GM12878 (cell line): ENCODE measurements at regions not wholly inside any gene's neighbourhood (a gene's known extent, or its start where the extent isn't known, plus 50 kb on each side); places are given as distances from the start of the nearest gene placed in this dataset.

Source experiments
- ATAC-seq: fragments of 200-7000 bp; cut with Tn5 transposase; 3 replicates; pipeline ENCODE4 v1.9.1; 2020; ENCODE audit warnings: mild to moderate bottlenecking, moderate library complexity
- BruUV-seq: library from RNA; stranded (reverse); fragments of 400-500 nt; replicated peaks from 2 replicates; lab custom pipeline; 2021; lab: Mats Ljungman, UMichigan
- CTCF ChIA-PET: fragments of 300-600 bp; sonication (Branson Sonifier 250); formaldehyde crosslinking; extraction: SDS; loops from one replicate; lab custom pipeline; 2021; ENCODE audit warnings: inconsistent platforms; lab: Yijun Ruan, JAX
- POLR2A ChIA-PET: fragments of 350-600 bp; formaldehyde crosslinking; extraction: SDS; loops from one replicate; lab custom pipeline; 2021; ENCODE audit warnings: inconsistent platforms; lab: Charles Lee
- RAD21 ChIA-PET: fragments of 300-600 bp; sonication (Branson Sonifier 250); formaldehyde crosslinking; loops from one replicate; lab custom pipeline; 2023; ENCODE audit warnings: antibody characterized with exemption; ENCODE audit not compliant: unreplicated experiment; lab: Charles Lee
- SMC1A ChIA-PET: fragments of 300-600 bp; sonication (Branson Sonifier 250); formaldehyde crosslinking; loops from one replicate; lab custom pipeline; 2023; ENCODE audit not compliant: unreplicated experiment, uncharacterized antibody; lab: Charles Lee
- DNase-seq: peaks from one replicate; pipeline ENCODE4 v3.0.0-alpha.2; 2011; ENCODE audit warnings: low read depth, low spot score
- FAIRE-seq: peaks from 3 replicates; lab custom pipeline; 2011; peaks lifted over from hg19 to GRCh38; lab: Jason Lieb, UNC
- H2AFZ ChIP-seq: 2 replicates; pipeline ENCODE4 v1.6.0; 2011; ENCODE audit warnings: low read depth, low read length, control low read depth; ENCODE audit not compliant: control insufficient read depth
- H3K27ac ChIP-seq: 2 replicates; pipeline ENCODE4 v1.5.1; 2011; ENCODE audit warnings: control low read depth; ENCODE audit not compliant: control insufficient read depth, insufficient read depth
- H3K27me3 ChIP-seq, 2 experiments: replicated peaks in 1 of 2; 2 replicates each; pipeline versions ENCODE4 v1.6.0 to v1.6.1; 2011; ENCODE audit warnings: low read length in 1 of 2; ENCODE audit not compliant: control insufficient read depth in 2 of 2, insufficient read depth in 2 of 2
- H3K36me3 ChIP-seq, 2 experiments: 2 replicates each; pipeline ENCODE4 v1.5.1; 2011; ENCODE audit warnings: low read length in 1 of 2; ENCODE audit not compliant: control insufficient read depth in 2 of 2, insufficient read depth in 2 of 2
- H3K4me1 ChIP-seq: 2 replicates; pipeline ENCODE4 v1.6.1; 2011; ENCODE audit warnings: mild to moderate bottlenecking, low read length, moderate library complexity, mixed read lengths; ENCODE audit not compliant: control insufficient read depth, insufficient read depth
- H3K4me2 ChIP-seq: 2 replicates; pipeline ENCODE4 v1.6.0; 2011; ENCODE audit warnings: control low read depth; ENCODE audit not compliant: control insufficient read depth, insufficient read depth
- H3K4me3 ChIP-seq: fragments of 200-600 bp; sonication (generic); 2 replicates; pipeline ENCODE4 v1.5.1; 2016
- H3K79me2 ChIP-seq: 2 replicates; pipeline ENCODE4 v1.6.0; 2011; ENCODE audit warnings: low read length; ENCODE audit not compliant: control insufficient read depth, insufficient read depth
- H3K9ac ChIP-seq: 2 replicates; pipeline ENCODE4 v1.8.0; 2011; ENCODE audit warnings: low read length, control low read depth, mixed read lengths; ENCODE audit not compliant: control insufficient read depth, insufficient read depth
- H3K9me3 ChIP-seq: replicated peaks from 3 replicates; pipeline ENCODE4 v1.5.1; 2011; ENCODE audit warnings: mild to moderate bottlenecking, low read length; ENCODE audit not compliant: control insufficient read depth, insufficient read depth
- H4K20me1 ChIP-seq: 2 replicates; pipeline ENCODE4 v1.6.0; 2011; ENCODE audit not compliant: control insufficient read depth, insufficient read depth
- HDAC6 ChIP-seq: fragments of 200-600 bp; sonication (generic); IDR thresholded peaks from one replicate; pipeline ENCODE4 v1.8.0; 2017; ENCODE audit warnings: antibody characterized with exemption; ENCODE audit not compliant: unreplicated experiment
- MYB ChIP-seq: fragments of 150-350 bp; IDR thresholded peaks from 2 replicates; pipeline ENCODE4 v1.6.1; 2014; ENCODE audit warnings: mild to moderate bottlenecking, low read depth, low read length, borderline replicate concordance
- SREBF1 ChIP-seq: IDR thresholded peaks from 2 replicates; pipeline ENCODE4 v1.6.1; 2012; ENCODE audit warnings: mild to moderate bottlenecking, low read length
- SUPT20H ChIP-seq: IDR thresholded peaks from 2 replicates; pipeline ENCODE4 v1.6.1; 2011; ENCODE audit warnings: low read depth, mild to moderate bottlenecking, low read length, moderate library complexity, borderline replicate concordance; ENCODE audit not compliant: control insufficient read depth
- ZSCAN29 ChIP-seq: fragments of 450-650 bp; IDR thresholded peaks from 2 replicates; pipeline ENCODE4 v1.6.1; 2017; ENCODE audit warnings: mild to moderate bottlenecking, moderate library complexity
- WGBS: methylation state at CpG from one replicate; pipeline ENCODE4 v1.1.6; 2016; ENCODE audit warnings: low lambda C conversion rate; ENCODE audit not compliant: insufficient replicate concordance, insufficient coverage; ENCODE audit errors: missing lambda C conversion rate; 5-methylcytosine and 5-hydroxymethylcytosine counted together
- in situ Hi-C: fragments of 300-500 bp; cut with MboI; formaldehyde crosslinking; loops from 9 replicates; pipeline ENCODE4 v1.14.3; 2018; ENCODE audit warnings: mixed read lengths
- intact Hi-C: fragments of 100-400 bp; cut with micrococcal nuclease; formaldehyde crosslinking; loops from one replicate; pipeline ENCODE4 v1.14.2; 2022; ENCODE audit not compliant: unreplicated experiment
- TF ChIP-seq, protein P1 (sequence below): IDR thresholded peaks from 2 replicates; pipeline ENCODE4 v1.6.1; 2012; ENCODE audit warnings: improper control_type of control experiment, low read depth, low read length; ENCODE audit not compliant: insufficient replicate concordance
- TF ChIP-seq, protein P2 (sequence below): fragments of 450-650 bp; IDR thresholded peaks from 2 replicates; pipeline ENCODE4 v1.6.1; 2017; ENCODE audit warnings: mild to moderate bottlenecking

DNA sequence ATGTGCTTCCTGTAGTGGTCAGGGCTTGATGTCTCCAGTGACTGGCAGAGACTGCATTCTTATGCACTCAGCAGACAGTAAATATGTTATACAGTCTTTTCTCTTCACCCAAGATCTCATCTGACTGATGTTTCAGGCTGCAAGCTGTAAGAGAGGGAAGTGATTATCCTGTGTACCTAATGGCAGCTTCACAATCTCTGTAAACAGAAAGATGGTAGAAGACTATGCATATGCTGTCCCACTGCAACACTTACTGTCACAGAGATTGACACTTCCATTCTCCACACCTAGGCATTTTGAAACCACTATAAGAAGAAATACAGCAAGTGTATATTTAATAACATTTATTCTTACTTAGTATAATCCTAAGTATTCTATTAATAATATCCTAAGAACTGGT lies 97.6 kb upstream of the ANXA1 start (continued):
- TF ChIP-seq SREBF1 = no peak

DNA sequence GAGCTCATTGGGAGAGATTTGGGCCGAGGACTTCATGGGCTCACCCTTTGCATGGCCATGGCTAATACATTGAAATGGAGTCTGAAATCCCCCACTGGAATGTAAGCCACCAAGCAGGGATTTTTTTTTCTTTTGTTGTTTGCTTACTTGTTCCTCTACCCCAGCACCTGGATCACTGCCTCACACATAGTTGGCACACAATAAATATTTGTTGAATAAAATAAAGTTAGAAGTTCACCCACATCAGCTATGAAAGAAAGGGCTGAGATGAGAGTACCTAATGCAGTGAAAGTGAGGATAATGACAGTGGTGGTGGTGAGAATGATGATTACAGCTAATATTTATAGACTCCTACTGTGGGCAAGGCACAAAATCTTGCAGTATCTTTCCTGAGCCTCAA lies 98.1 kb upstream of the ANXA1 start:
- ChIA-PET RAD21 (no interaction called here), SMC1A (no interaction called here), POLR2A (no interaction called here), CTCF (interaction anchor here (2.6 kb wide), 1 partner anchor 31 kb away, joined by 7 read pairs; no protein-coding TSS in a partner anchor)
- H3K4me3 ChIP-seq = no peak overlapping the region
- no peak for TF ChIP-seq SUPT20H
- TF ChIP-seq, protein P1, sequence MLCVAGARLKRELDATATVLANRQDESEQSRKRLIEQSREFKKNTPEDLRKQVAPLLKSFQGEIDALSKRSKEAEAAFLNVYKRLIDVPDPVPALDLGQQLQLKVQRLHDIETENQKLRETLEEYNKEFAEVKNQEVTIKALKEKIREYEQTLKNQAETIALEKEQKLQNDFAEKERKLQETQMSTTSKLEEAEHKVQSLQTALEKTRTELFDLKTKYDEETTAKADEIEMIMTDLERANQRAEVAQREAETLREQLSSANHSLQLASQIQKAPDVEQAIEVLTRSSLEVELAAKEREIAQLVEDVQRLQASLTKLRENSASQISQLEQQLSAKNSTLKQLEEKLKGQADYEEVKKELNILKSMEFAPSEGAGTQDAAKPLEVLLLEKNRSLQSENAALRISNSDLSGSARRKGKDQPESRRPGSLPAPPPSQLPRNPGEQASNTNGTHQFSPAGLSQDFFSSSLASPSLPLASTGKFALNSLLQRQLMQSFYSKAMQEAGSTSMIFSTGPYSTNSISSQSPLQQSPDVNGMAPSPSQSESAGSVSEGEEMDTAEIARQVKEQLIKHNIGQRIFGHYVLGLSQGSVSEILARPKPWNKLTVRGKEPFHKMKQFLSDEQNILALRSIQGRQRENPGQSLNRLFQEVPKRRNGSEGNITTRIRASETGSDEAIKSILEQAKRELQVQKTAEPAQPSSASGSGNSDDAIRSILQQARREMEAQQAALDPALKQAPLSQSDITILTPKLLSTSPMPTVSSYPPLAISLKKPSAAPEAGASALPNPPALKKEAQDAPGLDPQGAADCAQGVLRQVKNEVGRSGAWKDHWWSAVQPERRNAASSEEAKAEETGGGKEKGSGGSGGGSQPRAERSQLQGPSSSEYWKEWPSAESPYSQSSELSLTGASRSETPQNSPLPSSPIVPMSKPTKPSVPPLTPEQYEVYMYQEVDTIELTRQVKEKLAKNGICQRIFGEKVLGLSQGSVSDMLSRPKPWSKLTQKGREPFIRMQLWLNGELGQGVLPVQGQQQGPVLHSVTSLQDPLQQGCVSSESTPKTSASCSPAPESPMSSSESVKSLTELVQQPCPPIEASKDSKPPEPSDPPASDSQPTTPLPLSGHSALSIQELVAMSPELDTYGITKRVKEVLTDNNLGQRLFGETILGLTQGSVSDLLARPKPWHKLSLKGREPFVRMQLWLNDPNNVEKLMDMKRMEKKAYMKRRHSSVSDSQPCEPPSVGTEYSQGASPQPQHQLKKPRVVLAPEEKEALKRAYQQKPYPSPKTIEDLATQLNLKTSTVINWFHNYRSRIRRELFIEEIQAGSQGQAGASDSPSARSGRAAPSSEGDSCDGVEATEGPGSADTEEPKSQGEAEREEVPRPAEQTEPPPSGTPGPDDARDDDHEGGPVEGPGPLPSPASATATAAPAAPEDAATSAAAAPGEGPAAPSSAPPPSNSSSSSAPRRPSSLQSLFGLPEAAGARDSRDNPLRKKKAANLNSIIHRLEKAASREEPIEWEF = no peak
- TF ChIP-seq, protein P2, sequence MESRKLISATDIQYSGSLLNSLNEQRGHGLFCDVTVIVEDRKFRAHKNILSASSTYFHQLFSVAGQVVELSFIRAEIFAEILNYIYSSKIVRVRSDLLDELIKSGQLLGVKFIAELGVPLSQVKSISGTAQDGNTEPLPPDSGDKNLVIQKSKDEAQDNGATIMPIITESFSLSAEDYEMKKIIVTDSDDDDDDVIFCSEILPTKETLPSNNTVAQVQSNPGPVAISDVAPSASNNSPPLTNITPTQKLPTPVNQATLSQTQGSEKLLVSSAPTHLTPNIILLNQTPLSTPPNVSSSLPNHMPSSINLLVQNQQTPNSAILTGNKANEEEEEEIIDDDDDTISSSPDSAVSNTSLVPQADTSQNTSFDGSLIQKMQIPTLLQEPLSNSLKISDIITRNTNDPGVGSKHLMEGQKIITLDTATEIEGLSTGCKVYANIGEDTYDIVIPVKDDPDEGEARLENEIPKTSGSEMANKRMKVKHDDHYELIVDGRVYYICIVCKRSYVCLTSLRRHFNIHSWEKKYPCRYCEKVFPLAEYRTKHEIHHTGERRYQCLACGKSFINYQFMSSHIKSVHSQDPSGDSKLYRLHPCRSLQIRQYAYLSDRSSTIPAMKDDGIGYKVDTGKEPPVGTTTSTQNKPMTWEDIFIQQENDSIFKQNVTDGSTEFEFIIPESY = no peak
- TF ChIP-seq ZSCAN29 = no peak
- TF ChIP-seq HDAC6 = no peak
- TF ChIP-seq MYB = no peak
- H3K9ac ChIP-seq = no peak overlapping the region
- in situ Hi-C loops = no loop called here
- H3K36me3 ChIP-seq = no peaks in the 10 kb centered on the region
- H3K79me2 ChIP-seq = no peaks in the 10 kb centered on the region
- no peak for DNase-seq
- 0% methylated on average over 1 of the region's 1 CpG for WGBS
- no TSS peak for BruUV-seq
- no peak overlapping the region for H2AFZ ChIP-seq
- no peaks in the 10 kb centered on the region for H4K20me1 ChIP-seq
- ATAC-seq = no peak
- no peaks in the 10 kb centered on the region for H3K27me3 ChIP-seq
- H3K4me1 ChIP-seq = no peaks in the 10 kb centered on the region
- H3K4me2 ChIP-seq = no peak overlapping the region
- no peaks in the 10 kb centered on the region for H3K9me3 ChIP-seq
- no peak overlapping the region for H3K27ac ChIP-seq
- intact Hi-C loops = no loop called here
- FAIRE-seq = no peak
